ENCODE measurements at regions not wholly inside any gene's neighbourhood (a gene's known extent, or its start where the extent isn't known, plus 50 kb on each side); places are given as distances from the start of the nearest gene placed in this dataset.

DNA sequence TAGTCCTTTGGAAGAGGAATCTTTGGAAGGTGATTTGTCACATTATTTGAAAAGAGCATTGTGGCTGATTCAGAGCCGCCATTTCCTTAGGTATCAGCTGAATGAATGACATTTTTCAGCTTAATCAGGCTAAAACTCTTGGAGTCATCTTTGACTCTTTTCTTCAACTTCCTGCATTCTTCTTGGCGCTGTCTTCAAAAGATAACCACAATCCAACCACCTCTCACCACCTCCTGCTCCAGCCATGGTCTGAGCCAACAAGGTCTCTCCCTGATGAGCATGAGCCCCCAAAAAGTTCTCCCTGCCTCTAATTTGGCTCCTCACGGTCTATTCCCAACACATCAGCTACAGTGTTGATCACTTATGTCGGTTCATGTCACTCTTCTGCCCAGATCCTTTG lies 297.6 kb upstream of the RUNX1 start:
- TF ChIP-seq, protein P1, sequence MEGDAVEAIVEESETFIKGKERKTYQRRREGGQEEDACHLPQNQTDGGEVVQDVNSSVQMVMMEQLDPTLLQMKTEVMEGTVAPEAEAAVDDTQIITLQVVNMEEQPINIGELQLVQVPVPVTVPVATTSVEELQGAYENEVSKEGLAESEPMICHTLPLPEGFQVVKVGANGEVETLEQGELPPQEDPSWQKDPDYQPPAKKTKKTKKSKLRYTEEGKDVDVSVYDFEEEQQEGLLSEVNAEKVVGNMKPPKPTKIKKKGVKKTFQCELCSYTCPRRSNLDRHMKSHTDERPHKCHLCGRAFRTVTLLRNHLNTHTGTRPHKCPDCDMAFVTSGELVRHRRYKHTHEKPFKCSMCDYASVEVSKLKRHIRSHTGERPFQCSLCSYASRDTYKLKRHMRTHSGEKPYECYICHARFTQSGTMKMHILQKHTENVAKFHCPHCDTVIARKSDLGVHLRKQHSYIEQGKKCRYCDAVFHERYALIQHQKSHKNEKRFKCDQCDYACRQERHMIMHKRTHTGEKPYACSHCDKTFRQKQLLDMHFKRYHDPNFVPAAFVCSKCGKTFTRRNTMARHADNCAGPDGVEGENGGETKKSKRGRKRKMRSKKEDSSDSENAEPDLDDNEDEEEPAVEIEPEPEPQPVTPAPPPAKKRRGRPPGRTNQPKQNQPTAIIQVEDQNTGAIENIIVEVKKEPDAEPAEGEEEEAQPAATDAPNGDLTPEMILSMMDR (IDR thresholded peaks at IDR 0.05; ENCODE audit: extremely low read depth in 1 of 2, insufficient read depth in 1 of 2, low read depth in 1 of 2, low read length in 2 of 2) = no peak
- TF ChIP-seq, protein P2, sequence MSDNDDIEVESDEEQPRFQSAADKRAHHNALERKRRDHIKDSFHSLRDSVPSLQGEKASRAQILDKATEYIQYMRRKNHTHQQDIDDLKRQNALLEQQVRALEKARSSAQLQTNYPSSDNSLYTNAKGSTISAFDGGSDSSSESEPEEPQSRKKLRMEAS (IDR thresholded peaks at IDR 0.05; ENCODE audit: insufficient read depth, insufficient read length) = no peak

Data from endothelial cell of umbilical vein (primary cell).